ENCODE measurements at regions not wholly inside any gene's neighbourhood (a gene's known extent, or its start where the extent isn't known, plus 50 kb on each side); places are given as distances from the start of the nearest gene placed in this dataset.

GRCh38 chr11:26779074-26779865, 57.4 kb upstream of the SLC5A12 start (continued):
- TF ChIP-seq STAT6 (CRISPR knock-in tag; IDR thresholded peaks at IDR 0.05; ENCODE audit: borderline replicate concordance) (no peak), KLF11 (CRISPR knock-in tag; IDR thresholded peaks at IDR 0.05) (no peak)

- intact Hi-C loops (cut with micrococcal nuclease; ENCODE audit: unreplicated experiment) = no loop called here
- ChIA-PET CTCF (ENCODE audit: low intra/inter-chr PET ratio, low total read pairs) (no interaction called here), POLR2A (no interaction called here)
- no peak overlapping the region for H2AFZ ChIP-seq (ENCODE audit: low read length)
- H3K27ac ChIP-seq (ENCODE audit: extremely low read length, insufficient read depth, low read length) = no peak overlapping the region
- H3K36me3 ChIP-seq (replicated peaks in 1 of 2; ENCODE audit: control insufficient read depth in 1 of 2, insufficient read depth in 2 of 2, low read length in 2 of 2) = no peaks in the 10 kb centered on the region
- in situ Hi-C loops (cut with HindIII; ENCODE audit: extremely low pct_ligation_motif_present, low pct_unique_long_range_greater_than_20kb) = no loop called here
- ATAC-seq (no peak), FAIRE-seq (no peak), DNase-seq (ENCODE audit: low spot score) (no peak)
- H3K27me3 ChIP-seq (ENCODE audit: control insufficient read depth in 1 of 2, insufficient read depth in 2 of 2, low read length in 2 of 2) = no peaks in the 10 kb centered on the region; a peak in 1 of 5 replicates
- no peak overlapping the region for H3K9ac ChIP-seq (ENCODE audit: insufficient read depth, low read depth, low read length)
- H3K4me2 ChIP-seq (ENCODE audit: low read depth, low read length) = no peak overlapping the region
- BruUV-seq (replicated peaks) = no TSS peak
- peaks cover 14% of the 10 kb centered on the region for H3K9me3 ChIP-seq (ENCODE audit: low read length)
- H4K20me1 ChIP-seq (ENCODE audit: insufficient read depth, low read length) = no peaks in the 10 kb centered on the region
- no peaks in the 10 kb centered on the region for H3K79me2 ChIP-seq (ENCODE audit: insufficient read depth, low read length)
- 0% methylated on average over 3 of the region's 3 CpGs for WGBS (ENCODE audit: low lambda C conversion rate)
- no peaks in the 10 kb centered on the region for H3K4me1 ChIP-seq (ENCODE audit: insufficient read depth, low read length)
- H3K4me3 ChIP-seq (replicated peaks in 1 of 3; ENCODE audit: insufficient read depth in 1 of 3, low read depth in 2 of 3, low read length in 3 of 3) = no peak overlapping the region
- TF ChIP-seq PRDM10 (CRISPR knock-in tag; IDR thresholded peaks at IDR 0.05; ENCODE audit: low read depth) (no peak), ZNF556 (CRISPR knock-in tag; IDR thresholded peaks at IDR 0.05; ENCODE audit: borderline replicate concordance) (no peak), KMT2B (CRISPR knock-in tag; IDR thresholded peaks at IDR 0.05) (no peak), THAP11 (CRISPR knock-in tag; IDR thresholded peaks at IDR 0.05) (no peak), ZEB1 (IDR thresholded peaks at IDR 0.05; ENCODE audit: insufficient replicate concordance, low read depth) (no peak), ZNF431 (CRISPR knock-in tag; IDR thresholded peaks at IDR 0.05; ENCODE audit: borderline replicate concordance, low read depth) (no peak), ZNF724P (CRISPR knock-in tag; IDR thresholded peaks at IDR 0.05; ENCODE audit: borderline replicate concordance) (no peak), CHD2 (IDR thresholded peaks at IDR 0.05; ENCODE audit: low read depth, low read length) (no peak), STAG1 (CRISPR knock-in tag; IDR thresholded peaks at IDR 0.05) (no peak), ZNF780A (CRISPR knock-in tag; IDR thresholded peaks at IDR 0.05) (no peak), SP5 (CRISPR knock-in tag; IDR thresholded peaks at IDR 0.05; ENCODE audit: borderline replicate concordance, low read depth) (no peak), ZNF292 (CRISPR knock-in tag; IDR thresholded peaks at IDR 0.05; ENCODE audit: borderline replicate concordance, low read depth) (no peak), NFE2L1 (CRISPR knock-in tag; IDR thresholded peaks at IDR 0.05; ENCODE audit: borderline replicate concordance) (no peak), NR0B2 (CRISPR knock-in tag; IDR thresholded peaks at IDR 0.05) (no peak)
Observed at GRCh38 chr11:26780376-26781085, 58.7 kb upstream of the SLC5A12 start.

All from HepG2 (cell line).